ENCODE measurements at regions not wholly inside any gene's neighbourhood (a gene's known extent, or its start where the extent isn't known, plus 50 kb on each side); places are given as distances from the start of the nearest gene placed in this dataset.

GRCh38 chr14:43535231-43535838 lies 971.7 kb downstream of the FSCB start:
- no peak for DNase-seq (ENCODE audit: low spot score in 2 of 2)

GRCh38 chr14:43532825-43533416 lies 974.2 kb downstream of the FSCB start:
- peaks cover 0 to 14% (median 0%) of the 10 kb centered on the region in 4 donors for H3K9me3 ChIP-seq
- DNase-seq (ENCODE audit: low spot score in 2 of 2), result no peak
- 92 to 93% methylated on average over 10 to 30 of the region's 40 CpGs for WGBS, 2 donors
- H3K27me3 ChIP-seq, result no peaks in the 10 kb centered on the region
- no peaks in the 10 kb centered on the region for H3K4me1 ChIP-seq
- H3K27ac ChIP-seq, result no peak overlapping the region
- TF ChIP-seq POLR2A (IDR thresholded peaks at IDR 0.05) (no peak), CTCF (IDR thresholded peaks at IDR 0.05) (no peak), EP300 (IDR thresholded peaks at IDR 0.05) (no peak)
- no peak overlapping the region for H3K4me3 ChIP-seq
- H3K36me3 ChIP-seq, result no peaks in the 10 kb centered on the region

More at GRCh38 chr14:43535231-43535838, 971.7 kb downstream of the FSCB start:
- Histone ChIP-seq H3K27ac (no peak overlapping the region), H3K4me1 (peaks cover 0 to 5% (median 0%) of the 10 kb centered on the region in 4 donors), H3K36me3 (no peaks in the 10 kb centered on the region), H3K4me3 (no peak overlapping the region), H3K9me3 (peaks cover 0 to 14% (median 0%) of the 10 kb centered on the region in 4 donors), H3K27me3 (no peaks in the 10 kb centered on the region)
- WGBS, 2 donors, result 91 to 94% methylated on average over 18 of the region's 18 CpGs
- TF ChIP-seq CTCF (IDR thresholded peaks at IDR 0.05), result no peak
- no peak for TF ChIP-seq POLR2A (IDR thresholded peaks at IDR 0.05)

GRCh38 chr14:43528321-43528720 lies 978.8 kb downstream of the FSCB start:
- no peaks in the 10 kb centered on the region for H3K27me3 ChIP-seq
- 91 to 92% methylated on average over 5 of the region's 5 CpGs for WGBS, 2 donors
- no peaks in the 10 kb centered on the region for H3K36me3 ChIP-seq
- no peak overlapping the region for H3K27ac ChIP-seq
- no peak for DNase-seq (ENCODE audit: low spot score in 2 of 2)
- no peak overlapping the region for H3K4me3 ChIP-seq
- no peak for TF ChIP-seq CTCF (IDR thresholded peaks at IDR 0.05)
- TF ChIP-seq POLR2A (IDR thresholded peaks at IDR 0.05), result no peak
- TF ChIP-seq EP300 (IDR thresholded peaks at IDR 0.05), result no peak
- no peaks in the 10 kb centered on the region for H3K4me1 ChIP-seq
- H3K9me3 ChIP-seq, result peaks cover 0 to 8% (median 0%) of the 10 kb centered on the region in 4 donors

- H3K36me3 ChIP-seq, result no peaks in the 10 kb centered on the region
- H3K9me3 ChIP-seq, result no peaks in the 10 kb centered on the region
- H3K4me3 ChIP-seq, result no peak overlapping the region
- H3K27ac ChIP-seq, result no peak overlapping the region
- no peaks in the 10 kb centered on the region for H3K27me3 ChIP-seq
- H3K4me1 ChIP-seq, result no peaks in the 10 kb centered on the region
- DNase-seq (ENCODE audit: low spot score in 2 of 2), result no peak
- WGBS, 2 donors, result 26 to 36% methylated on average over 1 of the region's 1 CpG
- TF ChIP-seq CTCF (IDR thresholded peaks at IDR 0.05), result no peak
Observed at GRCh38 chr14:43525658-43526057, 981.4 kb downstream of the FSCB start.

GRCh38 chr14:43522901-43523300 lies 984.2 kb downstream of the FSCB start:
- no peaks in the 10 kb centered on the region for H3K4me1 ChIP-seq
- H3K27ac ChIP-seq, result no peak overlapping the region
- TF ChIP-seq EP300 (IDR thresholded peaks at IDR 0.05), result no peak
- no peak for TF ChIP-seq CTCF (IDR thresholded peaks at IDR 0.05)
- no peak for TF ChIP-seq POLR2A (IDR thresholded peaks at IDR 0.05)
- no peak for DNase-seq (ENCODE audit: low spot score in 2 of 2)
- WGBS, 2 donors, result 88 to 90% methylated on average over 4 of the region's 4 CpGs
- no peaks in the 10 kb centered on the region for H3K9me3 ChIP-seq
- H3K36me3 ChIP-seq, result no peaks in the 10 kb centered on the region
- H3K4me3 ChIP-seq, result no peak overlapping the region
- H3K27me3 ChIP-seq, result no peaks in the 10 kb centered on the region
